GM12892 (cell line): ENCODE measurements at regions not wholly inside any gene's neighbourhood (a gene's known extent, or its start where the extent isn't known, plus 50 kb on each side); places are given as distances from the start of the nearest gene placed in this dataset.

ENCODE experiments used
- POLR2A ChIP-seq: IDR thresholded peaks from 2 replicates; pipeline ENCODE4 v1.6.1; 2011; ENCODE audit warnings: low read depth, low read length, control low read depth
- POLR2AphosphoS5 ChIP-seq: IDR thresholded peaks from 2 replicates; pipeline ENCODE4 v1.6.1; 2011; ENCODE audit warnings: low read depth, low read length, control low read depth
- TAF1 ChIP-seq: IDR thresholded peaks from 2 replicates; pipeline ENCODE4 v1.6.1; 2011; ENCODE audit warnings: low read depth, mild to moderate bottlenecking, control low read depth, low read length, borderline replicate concordance

DNA sequence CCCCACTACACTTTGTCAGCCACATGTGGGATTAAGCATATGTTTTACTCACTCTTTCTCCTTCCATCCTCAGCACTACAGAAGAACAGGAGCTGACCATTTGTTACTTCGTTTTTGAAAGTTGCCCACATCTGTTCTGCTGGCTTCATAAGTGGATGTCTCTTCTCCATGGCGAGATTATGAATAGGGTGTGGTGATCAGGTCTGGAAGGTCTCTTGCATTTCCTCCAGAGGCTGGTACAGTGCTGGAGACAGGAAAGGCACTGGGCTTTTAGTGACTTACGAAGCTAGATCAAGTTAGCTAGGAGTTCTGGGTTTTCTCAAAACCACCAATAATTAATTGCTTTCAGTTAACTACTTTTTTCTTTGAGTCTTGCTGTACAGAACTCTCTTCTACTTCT, 136.5 kb downstream of the AQP4 start:
- TF ChIP-seq POLR2A (no peak), POLR2AphosphoS5 (no peak), TAF1 (no peak)
